OCI-LY7 (cell line): ENCODE measurements at regions not wholly inside any gene's neighbourhood (a gene's known extent, or its start where the extent isn't known, plus 50 kb on each side); places are given as distances from the start of the nearest gene placed in this dataset.

ENCODE experiments used
- BruUV-seq: library from RNA; stranded (reverse); fragments of 400-500 nt; replicated peaks from 2 replicates; lab custom pipeline; 2021; lab: Mats Ljungman, UMichigan
- CTCF ChIA-PET: fragments of 300-600 bp; sonication (Branson Sonifier 250); formaldehyde crosslinking; loops from one replicate; lab custom pipeline; 2022; ENCODE audit warnings: antibody characterized with exemption; ENCODE audit not compliant: unreplicated experiment; lab: Charles Lee
- POLR2A ChIA-PET: fragments of 300-600 bp; sonication (Branson Sonifier 250); formaldehyde crosslinking; loops from one replicate; lab custom pipeline; 2022; ENCODE audit warnings: antibody characterized with exemption; lab: Charles Lee
- DNase-seq: peaks from one replicate; pipeline ENCODE4 v3.0.0-alpha.2; 2015; ENCODE audit warnings: low spot score
- H2AFZ ChIP-seq: fragments of 200-600 bp; sonication (generic), shearing (Covaris generic); 2 replicates; pipeline ENCODE4 v1.6.1; 2014; ENCODE audit warnings: mild to moderate bottlenecking, antibody characterized with exemption, low read length, moderate library complexity
- H3K27ac ChIP-seq: fragments of 200-600 bp; sonication (generic); 2 replicates; pipeline ENCODE4 v1.5.1; 2014; ENCODE audit warnings: mixed run types, low read depth, mild to moderate bottlenecking, moderate library complexity, low read length, inconsistent platforms; ENCODE audit not compliant: poor library complexity, severe bottlenecking
- H3K36me3 ChIP-seq: fragments of 200-600 bp; sonication (generic); 2 replicates; pipeline ENCODE4 v1.6.1; 2014; ENCODE audit warnings: mild to moderate bottlenecking, antibody characterized with exemption, low read length, moderate library complexity, mixed read lengths; ENCODE audit not compliant: insufficient read depth
- H3K4me1 ChIP-seq: fragments of 200-600 bp; sonication (generic); 2 replicates; pipeline ENCODE4 v1.5.1; 2014; ENCODE audit warnings: mild to moderate bottlenecking, low read length; ENCODE audit not compliant: insufficient read depth, poor library complexity, severe bottlenecking
- H3K4me2 ChIP-seq: fragments of 200-600 bp; sonication (generic); 2 replicates; pipeline ENCODE4 v1.6.1; 2014; ENCODE audit warnings: mild to moderate bottlenecking, low read length
- H3K4me3 ChIP-seq: fragments of 200-600 bp; sonication (generic); 2 replicates; pipeline ENCODE4 v1.5.1; 2014; ENCODE audit warnings: mild to moderate bottlenecking, low read depth, low read length; ENCODE audit not compliant: poor library complexity, severe bottlenecking
- H3K79me2 ChIP-seq: fragments of 200-600 bp; sonication (generic); 2 replicates; pipeline ENCODE4 v1.6.1; 2016; ENCODE audit warnings: low read depth, mild to moderate bottlenecking, low read length, moderate library complexity, mixed read lengths; ENCODE audit not compliant: insufficient read depth
- H3K9me2 ChIP-seq: fragments of 200-600 bp; sonication (generic); 2 replicates; pipeline ENCODE4 v1.6.1; 2016; ENCODE audit warnings: mild to moderate bottlenecking, low read length, mixed read lengths; ENCODE audit not compliant: insufficient read depth
- H3K9me3 ChIP-seq: fragments of 200-600 bp; sonication (generic); 2 replicates; pipeline ENCODE4 v1.6.1; 2014; ENCODE audit warnings: mild to moderate bottlenecking, mixed run types, low read length, mixed read lengths
- H4K20me1 ChIP-seq: fragments of 200-600 bp; sonication (generic); 2 replicates; pipeline ENCODE4 v1.6.1; 2014; ENCODE audit warnings: mild to moderate bottlenecking, antibody characterized with exemption, low read length, moderate library complexity, mixed read lengths; ENCODE audit not compliant: insufficient read depth
- EZH2phosphoT487 ChIP-seq: fragments of 200-600 bp; sonication (generic); IDR thresholded peaks from 2 replicates; pipeline ENCODE4 v1.6.1; 2018; ENCODE audit warnings: low read depth, borderline replicate concordance, mild to moderate bottlenecking, mixed run types, antibody characterized with exemption, low read length, moderate library complexity, mixed read lengths
- intact Hi-C: fragments of 100-400 bp; cut with micrococcal nuclease; formaldehyde crosslinking; loops from one replicate; pipeline ENCODE4 v1.10.0; 2022; ENCODE audit not compliant: unreplicated experiment
- TF ChIP-seq, protein P1 (sequence below): fragments of 200-600 bp; sonication (generic); conservative IDR thresholded peaks from 2 replicates; pipeline ENCODE4 v1.5.1; 2014; ENCODE audit warnings: mild to moderate bottlenecking, antibody characterized with exemption, low read length, moderate library complexity, mixed read lengths

GRCh38 chr14:104322531-104323366 lies 184.4 kb downstream of the KIF26A start:
- Histone ChIP-seq H3K27ac (no peak overlapping the region), H3K36me3 (no peaks in the 10 kb centered on the region), H3K4me3 (no peak overlapping the region), H3K4me2 (no peak overlapping the region), H3K79me2 (no peaks in the 10 kb centered on the region), H2AFZ (no peak overlapping the region), H3K9me2 (no peaks in the 10 kb centered on the region), H4K20me1 (no peaks in the 10 kb centered on the region), H3K4me1 (no peaks in the 10 kb centered on the region), H3K9me3 (no peaks in the 10 kb centered on the region)
- no peak for DNase-seq
- BruUV-seq, result no TSS peak
- ChIA-PET CTCF (no interaction called here), POLR2A (no interaction called here)
- intact Hi-C loops, result no loop called here
- no peak for TF ChIP-seq EZH2phosphoT487

DNA sequence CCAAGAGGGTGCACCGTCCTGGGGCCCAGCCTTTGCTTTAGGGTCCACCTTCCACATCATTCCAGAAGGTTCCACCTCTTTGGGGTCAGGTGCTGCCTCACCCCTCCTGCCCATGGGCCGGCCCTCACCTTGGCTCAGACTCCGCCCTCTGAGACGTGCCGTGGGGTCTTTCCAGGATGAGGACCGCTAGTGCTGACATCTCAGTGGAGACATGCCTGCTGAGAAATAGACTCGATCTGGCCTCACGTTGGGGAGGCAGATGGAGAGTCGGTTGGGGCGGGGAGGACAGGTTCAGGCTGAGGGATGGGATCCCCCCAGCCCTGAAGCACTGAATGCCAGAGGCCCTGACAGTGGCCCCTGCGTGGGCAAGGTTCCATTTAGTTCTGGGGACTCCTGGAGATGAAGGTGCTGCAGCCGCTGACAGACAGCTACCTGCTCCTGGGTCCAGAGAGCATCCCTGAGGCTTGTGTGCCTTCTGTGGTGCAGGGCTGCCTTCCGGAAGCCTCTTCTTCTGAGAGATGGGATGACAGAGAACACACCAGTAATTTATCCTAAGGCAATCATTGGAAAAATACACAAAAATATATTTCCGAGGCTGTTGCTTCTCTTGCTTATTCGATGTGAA lies 185.3 kb downstream of the KIF26A start:
- Histone ChIP-seq H2AFZ (no peak overlapping the region), H3K27ac (no peak overlapping the region), H3K9me3 (no peaks in the 10 kb centered on the region), H3K4me2 (no peak overlapping the region), H3K79me2 (no peaks in the 10 kb centered on the region), H3K4me3 (no peak overlapping the region), H4K20me1 (no peaks in the 10 kb centered on the region), H3K36me3 (no peaks in the 10 kb centered on the region), H3K9me2 (no peaks in the 10 kb centered on the region), H3K4me1 (no peaks in the 10 kb centered on the region)
- POLR2A ChIA-PET, result no interaction called here
- TF ChIP-seq, protein P1, sequence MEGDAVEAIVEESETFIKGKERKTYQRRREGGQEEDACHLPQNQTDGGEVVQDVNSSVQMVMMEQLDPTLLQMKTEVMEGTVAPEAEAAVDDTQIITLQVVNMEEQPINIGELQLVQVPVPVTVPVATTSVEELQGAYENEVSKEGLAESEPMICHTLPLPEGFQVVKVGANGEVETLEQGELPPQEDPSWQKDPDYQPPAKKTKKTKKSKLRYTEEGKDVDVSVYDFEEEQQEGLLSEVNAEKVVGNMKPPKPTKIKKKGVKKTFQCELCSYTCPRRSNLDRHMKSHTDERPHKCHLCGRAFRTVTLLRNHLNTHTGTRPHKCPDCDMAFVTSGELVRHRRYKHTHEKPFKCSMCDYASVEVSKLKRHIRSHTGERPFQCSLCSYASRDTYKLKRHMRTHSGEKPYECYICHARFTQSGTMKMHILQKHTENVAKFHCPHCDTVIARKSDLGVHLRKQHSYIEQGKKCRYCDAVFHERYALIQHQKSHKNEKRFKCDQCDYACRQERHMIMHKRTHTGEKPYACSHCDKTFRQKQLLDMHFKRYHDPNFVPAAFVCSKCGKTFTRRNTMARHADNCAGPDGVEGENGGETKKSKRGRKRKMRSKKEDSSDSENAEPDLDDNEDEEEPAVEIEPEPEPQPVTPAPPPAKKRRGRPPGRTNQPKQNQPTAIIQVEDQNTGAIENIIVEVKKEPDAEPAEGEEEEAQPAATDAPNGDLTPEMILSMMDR, result no peak
- no peak for TF ChIP-seq EZH2phosphoT487
- DNase-seq, result no peak
- no TSS peak for BruUV-seq
- CTCF ChIA-PET, result no interaction called here
- intact Hi-C loops, result no loop called here

GRCh38 chr14:104326848-104327247 lies 188.5 kb downstream of the KIF26A start:
- Histone ChIP-seq H3K4me2 (no peak overlapping the region), H3K9me2 (no peaks in the 10 kb centered on the region), H3K36me3 (no peaks in the 10 kb centered on the region), H3K27ac (no peak overlapping the region), H3K79me2 (no peaks in the 10 kb centered on the region), H3K4me3 (no peak overlapping the region), H4K20me1 (no peaks in the 10 kb centered on the region), H3K4me1 (no peaks in the 10 kb centered on the region), H2AFZ (no peak overlapping the region), H3K9me3 (peaks cover 11% of the 10 kb centered on the region; the same call in 1 of the 2 replicates)
- TF ChIP-seq EZH2phosphoT487, result no peak
- TF ChIP-seq, protein P1, result no peak
- intact Hi-C loops, result no loop called here
- DNase-seq, result no peak
- POLR2A ChIA-PET, result no interaction called here
- CTCF ChIA-PET, result no interaction called here
- BruUV-seq, result no TSS peak
